ENCODE measurements at regions not wholly inside any gene's neighbourhood (a gene's known extent, or its start where the extent isn't known, plus 50 kb on each side); places are given as distances from the start of the nearest gene placed in this dataset.
"Not testable (repeated sequence)": the region's sequence is repeated elsewhere in the genome, so short reads cannot be mapped to it uniquely, and the experiment has no call there.

- DNase-seq (ENCODE audit: low spot score) = peak; percentile 27
- Histone ChIP-seq H3K4me3 (ENCODE audit: low read depth in 1 of 3, low read length in 3 of 3) (no peak overlapping the region), H3K27ac (ENCODE audit: low read depth in 1 of 2, low read length in 2 of 2) (no peak overlapping the region), H3K36me3 (ENCODE audit: control insufficient read depth in 4 of 4, insufficient read depth in 3 of 4, low read depth in 1 of 4, low read length in 3 of 4) (no peaks in the 10 kb centered on the region), H3K27me3 (ENCODE audit: control insufficient read depth in 4 of 4, insufficient read depth in 4 of 4, low read length in 3 of 4) (no peaks in the 10 kb centered on the region), H3K9me3 (ENCODE audit: control insufficient read depth in 4 of 4, low read length in 3 of 4) (no peaks in the 10 kb centered on the region), H3K9ac (ENCODE audit: low read depth in 1 of 2, low read length in 2 of 2) (no peak overlapping the region), H3K4me1 (ENCODE audit: control insufficient read depth in 4 of 4, insufficient read depth in 4 of 4, low read length in 3 of 4) (no peaks in the 10 kb centered on the region)
- WGBS = 84% methylated on average over 22 of the region's 22 CpGs
- no peak for TF ChIP-seq TAF1 (conservative IDR thresholded peaks at IDR 0.05)
- no peak for TF ChIP-seq HNF4G (IDR thresholded peaks at IDR 0.05)
- TF ChIP-seq RXRA (IDR thresholded peaks at IDR 0.05) = no peak
- no peak for TF ChIP-seq NR2F2 (IDR thresholded peaks at IDR 0.05)
- no peak for TF ChIP-seq FOXA2 (IDR thresholded peaks at IDR 0.05)
- TF ChIP-seq FOXA1 (IDR thresholded peaks at IDR 0.05) = no peak
- TF ChIP-seq CTCF (IDR thresholded peaks at IDR 0.05; ENCODE audit: low read depth, low read length, missing input control) = no peak
- TF ChIP-seq YY1 (IDR thresholded peaks at IDR 0.05) = no peak
- no peak for TF ChIP-seq JUND (IDR thresholded peaks at IDR 0.05)
- TF ChIP-seq, protein P1, sequence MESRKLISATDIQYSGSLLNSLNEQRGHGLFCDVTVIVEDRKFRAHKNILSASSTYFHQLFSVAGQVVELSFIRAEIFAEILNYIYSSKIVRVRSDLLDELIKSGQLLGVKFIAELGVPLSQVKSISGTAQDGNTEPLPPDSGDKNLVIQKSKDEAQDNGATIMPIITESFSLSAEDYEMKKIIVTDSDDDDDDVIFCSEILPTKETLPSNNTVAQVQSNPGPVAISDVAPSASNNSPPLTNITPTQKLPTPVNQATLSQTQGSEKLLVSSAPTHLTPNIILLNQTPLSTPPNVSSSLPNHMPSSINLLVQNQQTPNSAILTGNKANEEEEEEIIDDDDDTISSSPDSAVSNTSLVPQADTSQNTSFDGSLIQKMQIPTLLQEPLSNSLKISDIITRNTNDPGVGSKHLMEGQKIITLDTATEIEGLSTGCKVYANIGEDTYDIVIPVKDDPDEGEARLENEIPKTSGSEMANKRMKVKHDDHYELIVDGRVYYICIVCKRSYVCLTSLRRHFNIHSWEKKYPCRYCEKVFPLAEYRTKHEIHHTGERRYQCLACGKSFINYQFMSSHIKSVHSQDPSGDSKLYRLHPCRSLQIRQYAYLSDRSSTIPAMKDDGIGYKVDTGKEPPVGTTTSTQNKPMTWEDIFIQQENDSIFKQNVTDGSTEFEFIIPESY (IDR thresholded peaks at IDR 0.05) = no peak
- TF ChIP-seq GABPA (IDR thresholded peaks at IDR 0.05 in 1 of 2, conservative IDR thresholded peaks at IDR 0.05 in 1 of 2) = no peak
Measured at GRCh38 chr2:239800785-239801386, 224.3 kb downstream of the NDUFA10 start.

DNA sequence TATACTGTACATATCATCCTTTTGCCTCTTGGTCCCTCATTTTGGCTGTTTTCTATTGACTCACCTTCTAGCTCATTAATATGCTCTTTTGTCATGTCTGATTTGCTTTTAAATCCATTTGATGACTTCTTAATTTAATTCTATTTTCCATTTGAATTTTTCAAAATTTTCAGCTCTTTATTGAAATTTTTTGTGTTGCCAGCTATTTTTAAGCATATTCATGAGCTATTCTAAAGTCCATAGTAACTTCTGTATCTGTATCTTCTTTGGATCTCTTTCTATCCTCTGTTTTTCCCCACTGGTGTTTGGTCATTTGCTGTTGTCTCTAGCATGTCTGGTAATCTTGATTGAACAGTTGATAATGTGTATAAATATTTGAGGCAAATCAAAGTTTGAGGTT is 227.8 kb downstream of the NDUFA10 start:
- no peaks in the 10 kb centered on the region for H3K36me3 ChIP-seq (ENCODE audit: control insufficient read depth in 4 of 4, insufficient read depth in 3 of 4, low read depth in 1 of 4, low read length in 3 of 4)
- no peak overlapping the region for H3K27ac ChIP-seq (ENCODE audit: low read depth in 1 of 2, low read length in 2 of 2)
- no peaks in the 10 kb centered on the region for H3K27me3 ChIP-seq (ENCODE audit: control insufficient read depth in 4 of 4, insufficient read depth in 4 of 4, low read length in 3 of 4)
- H3K9me3 ChIP-seq (ENCODE audit: control insufficient read depth in 4 of 4, low read length in 3 of 4) = no peaks in the 10 kb centered on the region
- no peaks in the 10 kb centered on the region for H3K4me1 ChIP-seq (ENCODE audit: control insufficient read depth in 4 of 4, insufficient read depth in 4 of 4, low read length in 3 of 4)
- TF ChIP-seq HNF4A (conservative IDR thresholded peaks at IDR 0.05) (no peak), MAX (IDR thresholded peaks at IDR 0.05) (no peak)
- no peak overlapping the region for H3K9ac ChIP-seq (ENCODE audit: low read depth in 1 of 2, low read length in 2 of 2)
- no peak for DNase-seq (ENCODE audit: low spot score)
- H3K4me3 ChIP-seq (ENCODE audit: low read depth in 1 of 3, low read length in 3 of 3) = no peak overlapping the region

GRCh38 chr2:239795761-239796160 is 229.4 kb downstream of the NDUFA10 start:
- not testable (repeated sequence) for H3K9ac ChIP-seq (ENCODE audit: low read depth in 1 of 2, low read length in 2 of 2); H3K4me3 ChIP-seq (ENCODE audit: low read depth in 1 of 3, low read length in 3 of 3); DNase-seq (ENCODE audit: low spot score); H3K27me3 ChIP-seq (ENCODE audit: control insufficient read depth in 4 of 4, insufficient read depth in 4 of 4, low read length in 3 of 4); H3K27ac ChIP-seq (ENCODE audit: low read depth in 1 of 2, low read length in 2 of 2); H3K9me3 ChIP-seq (ENCODE audit: control insufficient read depth in 4 of 4, low read length in 3 of 4); H3K4me1 ChIP-seq (ENCODE audit: control insufficient read depth in 4 of 4, insufficient read depth in 4 of 4, low read length in 3 of 4); H3K36me3 ChIP-seq (ENCODE audit: control insufficient read depth in 4 of 4, insufficient read depth in 3 of 4, low read depth in 1 of 4, low read length in 3 of 4)
- WGBS = 96% methylated on average over 17 of the region's 17 CpGs

Measured in liver (tissue), 8 donors.